Adrenal gland (tissue), 9 donors: ENCODE measurements at regions not wholly inside any gene's neighbourhood (a gene's known extent, or its start where the extent isn't known, plus 50 kb on each side); places are given as distances from the start of the nearest gene placed in this dataset.

ENCODE experiments used
- DNase-seq, 7 donors: peaks; one replicate each; pipeline ENCODE4 v3.0.0-alpha.2; 2019 to 2020
- H3K27ac ChIP-seq, 5 donors: fragments of 200-600 bp; sonication (generic) in 4 of 5; 1 replicate in 3 of 5; 2 replicates in 2 of 5; pipeline versions ENCODE4 v1.5.1 to v1.8.0; 2016 to 2020; ENCODE audit warnings: mild to moderate bottlenecking in 1 of 5
- H3K27me3 ChIP-seq: fragments of 200-600 bp; 2 replicates; pipeline ENCODE4 v1.8.0; 2021
- H3K36me3 ChIP-seq, 2 donors: fragments of 200-600 bp; replicated peaks in 1 of 2; 1 replicate in 1 of 2; 2 replicates in 1 of 2; pipeline versions ENCODE4 v1.5.1 to v1.8.0; 2018 to 2022
- H3K4me1 ChIP-seq, 2 donors: fragments of 200-600 bp; replicated peaks in 1 of 2; 1 replicate in 1 of 2; 2 replicates in 1 of 2; pipeline versions ENCODE4 v1.5.1 to v1.8.0; 2018 to 2021
- H3K4me3 ChIP-seq, 4 donors: fragments of 200-600 bp; sonication (generic) in 3 of 4; one replicate each; pipeline ENCODE4 v1.5.1; 2016 to 2018
- H3K9me3 ChIP-seq, 3 donors: fragments of 200-600 bp; sonication (generic) in 1 of 3; replicated peaks in 1 of 3; 1 replicate in 2 of 3; 2 replicates in 1 of 3; pipeline versions ENCODE4 v1.5.1 to v1.8.0; 2016 to 2021
- CTCF ChIP-seq, 6 experiments: fragments of 450-650 bp in 4 of 6; fragments of 200-600 bp in 2 of 6; sonication (generic) in 1 of 6; IDR thresholded peaks; 1 replicate in 5 of 6; 2 replicates in 1 of 6; pipeline versions ENCODE4 v1.5.1 to v1.8.0; 2016 to 2021; ENCODE audit warnings: antibody characterized with exemption in 6 of 6, mild to moderate bottlenecking in 2 of 6, moderate library complexity in 1 of 6
- POLR2A ChIP-seq, 2 donors: fragments of 450-650 bp; IDR thresholded peaks; one replicate each; pipeline ENCODE4 v1.6.1; 2017; ENCODE audit warnings: antibody characterized with exemption in 2 of 2, mild to moderate bottlenecking in 2 of 2, moderate library complexity in 1 of 2
- WGBS, 4 donors: extraction: QIAGEN DNeasy Blood & Tissue Kit in 2 of 4; methylation state at CpG; one replicate each; pipeline versions ENCODE4 v1.1.5 to v1.1.7; 2013 to 2017; 5-methylcytosine and 5-hydroxymethylcytosine counted together
- intact Hi-C, 2 donors: fragments of 100-400 bp; cut with DNase I; formaldehyde crosslinking; loops; one replicate each; pipeline versions ENCODE4 v1.14.1 to v1.15.0; 2022 to 2023
- donor health status: healthy with polysubstance abuse.
- donor health status: Bipolar disorder and iron deficiency.
- donor health status: DM: yes; HTN: yes; CAD: no.
- donor health status: DM: no; HTN: no; CAD: no.
- donor health status: DM: no; HTN: no; CAD: no.

- intact Hi-C loops = no loop called here
- no peak overlapping the region for H3K27ac ChIP-seq
- WGBS, 4 donors = 65 to 85% (median 72%) methylated on average over 5 of the region's 5 CpGs
These were observed 462.5 kb upstream of the KLF12 start for GRCh38 chr13:74596691-74597090.

GRCh38 chr13:74593688-74594087 is 459.5 kb upstream of the KLF12 start:
- WGBS, 4 donors = 87 to 95% (median 91%) methylated on average over 3 of the region's 3 CpGs
- H3K36me3 ChIP-seq = no peaks in the 10 kb centered on the region
- no peak overlapping the region for H3K27ac ChIP-seq
- no peak for DNase-seq
- no peak overlapping the region for H3K4me3 ChIP-seq
- intact Hi-C loops = no loop called here
- no peak for TF ChIP-seq POLR2A (IDR thresholded peaks at IDR 0.05)
- no peak for TF ChIP-seq CTCF (IDR thresholded peaks at IDR 0.05)
- no peaks in the 10 kb centered on the region for H3K9me3 ChIP-seq
- H3K4me1 ChIP-seq = no peaks in the 10 kb centered on the region
- no peaks in the 10 kb centered on the region for H3K27me3 ChIP-seq

More at GRCh38 chr13:74596691-74597090, 462.5 kb upstream of the KLF12 start:
- H3K36me3 ChIP-seq = no peaks in the 10 kb centered on the region
- H3K4me1 ChIP-seq = no peaks in the 10 kb centered on the region
- no peaks in the 10 kb centered on the region for H3K27me3 ChIP-seq
- H3K4me3 ChIP-seq = no peak overlapping the region
- no peak for DNase-seq
- H3K9me3 ChIP-seq = no peaks in the 10 kb centered on the region
- TF ChIP-seq CTCF (IDR thresholded peaks at IDR 0.05) = no peak
- TF ChIP-seq POLR2A (IDR thresholded peaks at IDR 0.05) = no peak

GRCh38 chr13:74586847-74587246 is 452.6 kb upstream of the KLF12 start:
- H3K4me1 ChIP-seq = no peaks in the 10 kb centered on the region
- no peaks in the 10 kb centered on the region for H3K36me3 ChIP-seq
- H3K27me3 ChIP-seq = no peaks in the 10 kb centered on the region
- intact Hi-C loops = no loop called here
- no peaks in the 10 kb centered on the region for H3K9me3 ChIP-seq
- no peak overlapping the region for H3K4me3 ChIP-seq
- 77 to 96% (median 86%) methylated on average over 1 of the region's 1 CpG for WGBS, 4 donors
- TF ChIP-seq POLR2A (IDR thresholded peaks at IDR 0.05) (no peak), CTCF (IDR thresholded peaks at IDR 0.05) (no peak)
- no peak for DNase-seq
- H3K27ac ChIP-seq = no peak overlapping the region

GRCh38 chr13:74576420-74576819 is 442.2 kb upstream of the KLF12 start:
- no peak for DNase-seq
- peaks cover 0 to 7% of the 10 kb centered on the region in 2 donors for H3K4me1 ChIP-seq
- H3K36me3 ChIP-seq = no peaks in the 10 kb centered on the region
- H3K27ac ChIP-seq = no peak overlapping the region
- intact Hi-C loops = loop anchor here in 1 of 2 donors (10.0 kb wide), 1 partner anchor 248 kb away; no protein-coding TSS in a partner anchor
- no peak for TF ChIP-seq CTCF (IDR thresholded peaks at IDR 0.05)
- TF ChIP-seq POLR2A (IDR thresholded peaks at IDR 0.05) = no peak
- H3K27me3 ChIP-seq = no peaks in the 10 kb centered on the region
- no peaks in the 10 kb centered on the region for H3K9me3 ChIP-seq
- H3K4me3 ChIP-seq = no peak overlapping the region
- 81 to 93% (median 86%) methylated on average over 5 of the region's 5 CpGs for WGBS, 4 donors
